Fibroblast of skin of back (primary cell): ENCODE measurements at regions not wholly inside any gene's neighbourhood (a gene's known extent, or its start where the extent isn't known, plus 50 kb on each side); places are given as distances from the start of the nearest gene placed in this dataset.

ENCODE experiments used
- DNase-seq: peaks from one replicate; pipeline ENCODE4 v3.0.0-alpha.2; 2013

GRCh38 chr6:94050515-94050914 lies 631.2 kb upstream of the EPHA7 start:
- DNase-seq = no peak

- no peak for DNase-seq
Observed at GRCh38 chr6:94049001-94049400, 629.6 kb upstream of the EPHA7 start.

GRCh38 chr6:94045099-94045829 lies 625.9 kb upstream of the EPHA7 start:
- DNase-seq = no peak

- DNase-seq = no peak
Observed at GRCh38 chr6:94041945-94042709, 622.8 kb upstream of the EPHA7 start.

GRCh38 chr6:94036024-94036423 lies 616.7 kb upstream of the EPHA7 start:
- DNase-seq = no peak

GRCh38 chr6:94027374-94027773 lies 608.0 kb upstream of the EPHA7 start:
- DNase-seq = no peak

- DNase-seq = no peak
Observed at GRCh38 chr6:94026575-94026974, 607.2 kb upstream of the EPHA7 start.

GRCh38 chr6:94005835-94006234 lies 586.5 kb upstream of the EPHA7 start:
- no peak for DNase-seq

GRCh38 chr6:93992976-93993375 lies 573.6 kb upstream of the EPHA7 start:
- no peak for DNase-seq

- no peak for DNase-seq
Observed at GRCh38 chr6:93989630-93990029, 570.3 kb upstream of the EPHA7 start.

GRCh38 chr6:93985953-93986352 lies 566.6 kb upstream of the EPHA7 start:
- DNase-seq = no peak

- DNase-seq = no peak
Observed at GRCh38 chr6:93975159-93975558, 555.8 kb upstream of the EPHA7 start.

- no peak for DNase-seq
Observed at GRCh38 chr6:93974332-93974731, 555.0 kb upstream of the EPHA7 start.

- no peak for DNase-seq
Observed at GRCh38 chr6:93972791-93973190, 553.4 kb upstream of the EPHA7 start.

- no peak for DNase-seq
Observed at GRCh38 chr6:93970684-93971083, 551.3 kb upstream of the EPHA7 start.

GRCh38 chr6:93968126-93968525 lies 548.8 kb upstream of the EPHA7 start:
- DNase-seq = no peak

- no peak for DNase-seq
Observed at GRCh38 chr6:93964926-93965325, 545.6 kb upstream of the EPHA7 start.

- DNase-seq = no peak
Observed at GRCh38 chr6:93964321-93964720, 545.0 kb upstream of the EPHA7 start.

- no peak for DNase-seq
Observed at GRCh38 chr6:93962566-93962965, 543.2 kb upstream of the EPHA7 start.

GRCh38 chr6:93954584-93954983 lies 535.2 kb upstream of the EPHA7 start:
- no peak for DNase-seq

GRCh38 chr6:93943661-93944060 lies 524.3 kb upstream of the EPHA7 start:
- DNase-seq = no peak

- no peak for DNase-seq
Observed at GRCh38 chr6:93940381-93940780, 521.0 kb upstream of the EPHA7 start.

GRCh38 chr6:93932175-93932574 lies 512.8 kb upstream of the EPHA7 start:
- DNase-seq = no peak

- DNase-seq = no peak
Observed at GRCh38 chr6:93927731-93928130, 508.4 kb upstream of the EPHA7 start.
